ENCODE measurements at regions not wholly inside any gene's neighbourhood (a gene's known extent, or its start where the extent isn't known, plus 50 kb on each side); places are given as distances from the start of the nearest gene placed in this dataset.

- Histone ChIP-seq H3K27ac (ENCODE audit: low read length) (no peak overlapping the region), H3K9ac (ENCODE audit: low read length) (no peak overlapping the region), H3K36me3 (ENCODE audit: insufficient read depth, low read length) (no peaks in the 10 kb centered on the region), H3K9me3 (ENCODE audit: low read length) (peaks cover 6% of the 10 kb centered on the region), H4K20me1 (ENCODE audit: insufficient read depth) (no peaks in the 10 kb centered on the region), H2AFZ (ENCODE audit: low read depth, low read length) (no peak overlapping the region), H3K79me2 (replicated peaks; ENCODE audit: insufficient read depth, low read length) (no peaks in the 10 kb centered on the region), H3K4me2 (ENCODE audit: low read length) (no peak overlapping the region), H3F3A (ENCODE audit: insufficient read depth, low read length, poor library complexity, severe bottlenecking) (no peaks in the 10 kb centered on the region), H3K9me2 (ENCODE audit: insufficient read depth, low read length) (no peaks in the 10 kb centered on the region), H3K4me3 (ENCODE audit: low read length) (no peak overlapping the region), H3K27me3 (ENCODE audit: insufficient read depth, low read depth, low read length) (no peaks in the 10 kb centered on the region)
- TF ChIP-seq EP300 (conservative IDR thresholded peaks at IDR 0.05; ENCODE audit: poor library complexity, severe bottlenecking), result no peak
- no peak for TF ChIP-seq TAF1 (IDR thresholded peaks at IDR 0.05; ENCODE audit: low read depth)
- TF ChIP-seq EZH2 (IDR thresholded peaks at IDR 0.05; ENCODE audit: borderline replicate concordance, insufficient read depth, low read length, poor library complexity, severe bottlenecking), result no peak
- TF ChIP-seq SMC3 (conservative IDR thresholded peaks at IDR 0.05; ENCODE audit: poor library complexity), result no peak
- no peak for TF ChIP-seq MXI1 (conservative IDR thresholded peaks at IDR 0.05; ENCODE audit: poor library complexity, severe bottlenecking)
- no peak for TF ChIP-seq CTCF (IDR thresholded peaks at IDR 0.05; ENCODE audit: poor library complexity, severe bottlenecking)
- no peak for TF ChIP-seq POLR2AphosphoS5 (IDR thresholded peaks at IDR 0.05)
- no peak for TF ChIP-seq REST (IDR thresholded peaks at IDR 0.05; ENCODE audit: borderline replicate concordance)
- no peak for TF ChIP-seq RAD21 (conservative IDR thresholded peaks at IDR 0.05)
Measured at GRCh38 chr12:19032826-19033225, 96.7 kb upstream of the PLEKHA5 start.

GRCh38 chr12:19033244-19033643, 96.3 kb upstream of the PLEKHA5 start:
- no peaks in the 10 kb centered on the region for H3K27me3 ChIP-seq (ENCODE audit: insufficient read depth, low read depth, low read length)
- H3K79me2 ChIP-seq (replicated peaks; ENCODE audit: insufficient read depth, low read length), result no peaks in the 10 kb centered on the region

More at GRCh38 chr12:19033244-19033643, 96.3 kb upstream of the PLEKHA5 start:
- H3K9me3 ChIP-seq (ENCODE audit: low read length), result peaks cover 6% of the 10 kb centered on the region
- H3F3A ChIP-seq (ENCODE audit: insufficient read depth, low read length, poor library complexity, severe bottlenecking), result no peaks in the 10 kb centered on the region
- H3K4me3 ChIP-seq (ENCODE audit: low read length), result no peak overlapping the region
- H3K36me3 ChIP-seq (ENCODE audit: insufficient read depth, low read length), result no peaks in the 10 kb centered on the region
- H4K20me1 ChIP-seq (ENCODE audit: insufficient read depth), result no peaks in the 10 kb centered on the region
- no peak overlapping the region for H2AFZ ChIP-seq (ENCODE audit: low read depth, low read length)
- H3K9ac ChIP-seq (ENCODE audit: low read length), result no peak overlapping the region
- TF ChIP-seq SMC3 (conservative IDR thresholded peaks at IDR 0.05; ENCODE audit: poor library complexity), result no peak
- TF ChIP-seq REST (IDR thresholded peaks at IDR 0.05; ENCODE audit: borderline replicate concordance), result no peak
- no peak for TF ChIP-seq CTCF (IDR thresholded peaks at IDR 0.05; ENCODE audit: poor library complexity, severe bottlenecking)
- TF ChIP-seq TAF1 (IDR thresholded peaks at IDR 0.05; ENCODE audit: low read depth), result no peak
- no peak for TF ChIP-seq POLR2AphosphoS5 (IDR thresholded peaks at IDR 0.05)
- no peak for TF ChIP-seq RAD21 (conservative IDR thresholded peaks at IDR 0.05)
- TF ChIP-seq MXI1 (conservative IDR thresholded peaks at IDR 0.05; ENCODE audit: poor library complexity, severe bottlenecking), result no peak
- no peak overlapping the region for H3K4me2 ChIP-seq (ENCODE audit: low read length)
- H3K27ac ChIP-seq (ENCODE audit: low read length), result no peak overlapping the region
- H3K9me2 ChIP-seq (ENCODE audit: insufficient read depth, low read length), result no peaks in the 10 kb centered on the region
